GM10248 (cell line): ENCODE measurements at regions not wholly inside any gene's neighbourhood (a gene's known extent, or its start where the extent isn't known, plus 50 kb on each side); places are given as distances from the start of the nearest gene placed in this dataset.

Source experiments
- CTCF ChIA-PET: fragments of 300-600 bp; sonication (Branson Sonifier 250); formaldehyde crosslinking; extraction: SDS; loops from one replicate; lab custom pipeline; 2021; ENCODE audit warnings: antibody characterized with exemption; lab: Yijun Ruan, JAX
- POLR2A ChIA-PET: fragments of 350-650 bp; sonication (Branson Sonifier 250); formaldehyde crosslinking; extraction: SDS; loops from one replicate; lab custom pipeline; 2020; ENCODE audit warnings: antibody characterized with exemption; lab: Yijun Ruan, JAX
- DNase-seq: peaks from one replicate; pipeline ENCODE4 v3.0.0; 2012; ENCODE audit errors: extremely low spot score
- TF ChIP-seq, protein P1 (sequence below): IDR thresholded peaks from 2 replicates; pipeline ENCODE4 v1.5.1; 2012; ENCODE audit warnings: mild to moderate bottlenecking, low read depth; ENCODE audit errors: extremely low read depth, missing control alignments, control extremely low read depth

- TF ChIP-seq, protein P1, sequence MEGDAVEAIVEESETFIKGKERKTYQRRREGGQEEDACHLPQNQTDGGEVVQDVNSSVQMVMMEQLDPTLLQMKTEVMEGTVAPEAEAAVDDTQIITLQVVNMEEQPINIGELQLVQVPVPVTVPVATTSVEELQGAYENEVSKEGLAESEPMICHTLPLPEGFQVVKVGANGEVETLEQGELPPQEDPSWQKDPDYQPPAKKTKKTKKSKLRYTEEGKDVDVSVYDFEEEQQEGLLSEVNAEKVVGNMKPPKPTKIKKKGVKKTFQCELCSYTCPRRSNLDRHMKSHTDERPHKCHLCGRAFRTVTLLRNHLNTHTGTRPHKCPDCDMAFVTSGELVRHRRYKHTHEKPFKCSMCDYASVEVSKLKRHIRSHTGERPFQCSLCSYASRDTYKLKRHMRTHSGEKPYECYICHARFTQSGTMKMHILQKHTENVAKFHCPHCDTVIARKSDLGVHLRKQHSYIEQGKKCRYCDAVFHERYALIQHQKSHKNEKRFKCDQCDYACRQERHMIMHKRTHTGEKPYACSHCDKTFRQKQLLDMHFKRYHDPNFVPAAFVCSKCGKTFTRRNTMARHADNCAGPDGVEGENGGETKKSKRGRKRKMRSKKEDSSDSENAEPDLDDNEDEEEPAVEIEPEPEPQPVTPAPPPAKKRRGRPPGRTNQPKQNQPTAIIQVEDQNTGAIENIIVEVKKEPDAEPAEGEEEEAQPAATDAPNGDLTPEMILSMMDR = no peak
- ChIA-PET POLR2A (no interaction called here), CTCF (no interaction called here)
- no peak for DNase-seq
Measured at GRCh38 chrX:134747006-134747405, 50.0 kb downstream of the PABIR2 start.

DNA sequence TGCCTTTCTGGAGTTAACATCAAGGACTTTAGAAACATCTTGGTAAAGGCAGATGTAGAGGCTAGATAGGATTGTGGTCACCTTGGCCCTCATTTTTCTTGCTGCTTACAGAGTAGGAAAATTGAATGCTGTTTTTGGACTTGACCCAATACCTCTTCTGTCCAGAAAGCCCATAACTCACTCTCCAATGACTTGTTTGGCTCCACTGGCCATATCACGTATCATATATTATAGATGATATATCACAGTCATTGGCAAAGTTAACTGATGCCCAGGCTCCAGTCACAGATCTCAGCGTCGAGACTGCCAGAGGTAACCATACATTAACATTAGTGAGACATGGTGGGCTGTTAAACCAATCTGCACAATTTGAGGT lies 50.6 kb downstream of the PABIR2 start:
- TF ChIP-seq, protein P1 = no peak
- POLR2A ChIA-PET = no interaction called here
- DNase-seq = no peak
- CTCF ChIA-PET = interaction anchor here (1.1 kb wide), 1 partner anchor 13 kb away, joined by 3 read pairs; no protein-coding TSS in a partner anchor

- CTCF ChIA-PET = interaction anchor here (1.1 kb wide), 1 partner anchor 14 kb away, joined by 3 read pairs; no protein-coding TSS in a partner anchor
- POLR2A ChIA-PET = no interaction called here
- TF ChIP-seq, protein P1 = no peak
- peak; percentile 15 for DNase-seq
Measured at GRCh38 chrX:134745636-134746409, 51.2 kb downstream of the PABIR2 start.

GRCh38 chrX:134743091-134743490 lies 53.9 kb downstream of the PABIR2 start:
- TF ChIP-seq, protein P1 = no peak
- ChIA-PET POLR2A (no interaction called here), CTCF (no interaction called here)
- no peak for DNase-seq

DNA sequence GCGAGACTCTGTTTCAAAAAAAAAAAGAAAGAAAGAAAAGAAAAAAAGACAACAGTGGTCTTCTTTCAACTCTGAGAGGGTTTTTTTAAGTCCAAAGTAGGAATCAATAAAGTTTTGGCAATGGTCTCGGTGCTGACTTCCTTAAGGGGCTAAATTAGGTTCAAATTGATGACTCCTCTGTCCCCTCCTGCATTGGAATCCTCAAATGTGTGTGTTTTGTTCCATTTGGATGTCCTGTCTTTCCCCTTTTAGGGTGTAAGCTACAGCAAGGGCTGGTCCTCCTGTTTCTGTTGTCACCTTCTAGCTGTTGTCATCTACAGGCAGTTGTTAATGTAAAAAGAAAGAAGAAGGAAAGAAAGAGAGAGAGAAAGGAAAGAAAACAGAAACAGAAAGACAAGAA lies 54.4 kb downstream of the PABIR2 start:
- ChIA-PET CTCF (no interaction called here), POLR2A (no interaction called here)
- TF ChIP-seq, protein P1 = no peak
- DNase-seq = no peak

GRCh38 chrX:134741746-134742145 lies 55.3 kb downstream of the PABIR2 start:
- POLR2A ChIA-PET = no interaction called here
- no peak for DNase-seq
- CTCF ChIA-PET = no interaction called here
- TF ChIP-seq, protein P1 = no peak
